Tibial nerve (tissue), 4 donors: ENCODE measurements at regions not wholly inside any gene's neighbourhood (a gene's known extent, or its start where the extent isn't known, plus 50 kb on each side); places are given as distances from the start of the nearest gene placed in this dataset.
A peak's percentile ranks its signal among the peaks of the same experiment; 100 is the strongest.

ENCODE experiments used
- DNase-seq, 2 donors: peaks; one replicate each; pipeline ENCODE4 v3.0.0-alpha.2; 2019; ENCODE audit warnings: low spot score in 2 of 2
- H3K27ac ChIP-seq, 4 donors: fragments of 200-600 bp; sonication (generic) in 3 of 4; one replicate each; pipeline ENCODE4 v1.5.1; 2017 to 2019; ENCODE audit warnings: mild to moderate bottlenecking in 1 of 4
- H3K27me3 ChIP-seq, 2 donors: fragments of 200-600 bp; sonication (generic) in 1 of 2; one replicate each; pipeline versions ENCODE4 v1.5.1 to v1.6.0; 2017 to 2019
- H3K36me3 ChIP-seq, 3 donors: fragments of 200-600 bp; sonication (generic); one replicate each; pipeline ENCODE4 v1.5.1; 2018 to 2019
- H3K4me1 ChIP-seq, 4 donors: fragments of 200-600 bp; sonication (generic) in 3 of 4; one replicate each; pipeline ENCODE4 v1.5.1; 2017 to 2019
- H3K4me3 ChIP-seq, 4 donors: fragments of 200-600 bp; sonication (generic) in 3 of 4; one replicate each; pipeline ENCODE4 v1.5.1; 2017 to 2019; ENCODE audit warnings: mild to moderate bottlenecking in 1 of 4, moderate library complexity in 1 of 4
- H3K9me3 ChIP-seq, 4 donors: fragments of 200-600 bp; sonication (generic) in 3 of 4; one replicate each; pipeline ENCODE4 v1.5.1; 2017 to 2019
- EP300 ChIP-seq, 2 donors: sonication (generic); formaldehyde crosslinking; IDR thresholded peaks; one replicate each; pipeline ENCODE4 v1.6.1; 2017; ENCODE audit warnings: antibody characterized with exemption in 2 of 2, mild to moderate bottlenecking in 1 of 2
- POLR2A ChIP-seq, 2 donors: fragments of 450-650 bp; IDR thresholded peaks; one replicate each; pipeline ENCODE4 v1.6.1; 2017; ENCODE audit warnings: antibody characterized with exemption in 2 of 2, mild to moderate bottlenecking in 2 of 2, moderate library complexity in 2 of 2
- WGBS, 2 donors: methylation state at CpG; one replicate each; pipeline ENCODE4 v1.1.5; 2018; 5-methylcytosine and 5-hydroxymethylcytosine counted together
- TF ChIP-seq, protein P1 (sequence below), 5 experiments: fragments of 200-600 bp in 3 of 5; fragments of 450-650 bp in 2 of 5; sonication (generic) in 3 of 5; IDR thresholded peaks; one replicate each; pipeline ENCODE4 v1.5.1; 2016 to 2019; ENCODE audit warnings: antibody characterized with exemption in 5 of 5, mild to moderate bottlenecking in 3 of 5, moderate library complexity in 2 of 5

DNA sequence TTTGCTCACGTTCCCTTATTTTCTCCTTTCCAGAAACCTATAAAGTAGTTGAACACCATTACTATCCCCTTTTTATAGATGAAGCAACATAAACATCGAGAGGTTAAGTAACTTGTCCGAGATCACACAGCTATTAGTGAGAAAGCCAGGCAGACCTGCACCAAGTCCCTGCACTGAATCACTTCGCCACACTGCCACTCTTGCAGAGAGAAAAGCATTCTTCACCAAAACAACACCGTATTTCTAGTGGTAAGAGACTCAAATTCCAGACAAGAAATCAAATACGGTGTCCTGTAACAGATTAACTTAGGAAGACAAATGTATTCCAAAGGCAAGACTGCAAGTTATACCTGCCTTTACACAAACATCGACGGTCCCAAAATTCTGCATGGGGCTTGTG lies 82.0 kb upstream of the DMRT1 start:
- Histone ChIP-seq H3K27ac (no peak overlapping the region), H3K4me1 (peaks cover 0 to 7% (median 0%) of the 10 kb centered on the region in 4 donors), H3K27me3 (no peaks in the 10 kb centered on the region), H3K36me3 (no peaks in the 10 kb centered on the region), H3K4me3 (no peak overlapping the region), H3K9me3 (no peaks in the 10 kb centered on the region)
- no peak for DNase-seq
- TF ChIP-seq, protein P1, sequence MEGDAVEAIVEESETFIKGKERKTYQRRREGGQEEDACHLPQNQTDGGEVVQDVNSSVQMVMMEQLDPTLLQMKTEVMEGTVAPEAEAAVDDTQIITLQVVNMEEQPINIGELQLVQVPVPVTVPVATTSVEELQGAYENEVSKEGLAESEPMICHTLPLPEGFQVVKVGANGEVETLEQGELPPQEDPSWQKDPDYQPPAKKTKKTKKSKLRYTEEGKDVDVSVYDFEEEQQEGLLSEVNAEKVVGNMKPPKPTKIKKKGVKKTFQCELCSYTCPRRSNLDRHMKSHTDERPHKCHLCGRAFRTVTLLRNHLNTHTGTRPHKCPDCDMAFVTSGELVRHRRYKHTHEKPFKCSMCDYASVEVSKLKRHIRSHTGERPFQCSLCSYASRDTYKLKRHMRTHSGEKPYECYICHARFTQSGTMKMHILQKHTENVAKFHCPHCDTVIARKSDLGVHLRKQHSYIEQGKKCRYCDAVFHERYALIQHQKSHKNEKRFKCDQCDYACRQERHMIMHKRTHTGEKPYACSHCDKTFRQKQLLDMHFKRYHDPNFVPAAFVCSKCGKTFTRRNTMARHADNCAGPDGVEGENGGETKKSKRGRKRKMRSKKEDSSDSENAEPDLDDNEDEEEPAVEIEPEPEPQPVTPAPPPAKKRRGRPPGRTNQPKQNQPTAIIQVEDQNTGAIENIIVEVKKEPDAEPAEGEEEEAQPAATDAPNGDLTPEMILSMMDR (IDR thresholded peaks at IDR 0.05), result no peak
- TF ChIP-seq EP300 (IDR thresholded peaks at IDR 0.05) (no peak), POLR2A (IDR thresholded peaks at IDR 0.05) (no peak)
- 86 to 91% methylated on average over 8 of the region's 8 CpGs for WGBS, 2 donors

DNA sequence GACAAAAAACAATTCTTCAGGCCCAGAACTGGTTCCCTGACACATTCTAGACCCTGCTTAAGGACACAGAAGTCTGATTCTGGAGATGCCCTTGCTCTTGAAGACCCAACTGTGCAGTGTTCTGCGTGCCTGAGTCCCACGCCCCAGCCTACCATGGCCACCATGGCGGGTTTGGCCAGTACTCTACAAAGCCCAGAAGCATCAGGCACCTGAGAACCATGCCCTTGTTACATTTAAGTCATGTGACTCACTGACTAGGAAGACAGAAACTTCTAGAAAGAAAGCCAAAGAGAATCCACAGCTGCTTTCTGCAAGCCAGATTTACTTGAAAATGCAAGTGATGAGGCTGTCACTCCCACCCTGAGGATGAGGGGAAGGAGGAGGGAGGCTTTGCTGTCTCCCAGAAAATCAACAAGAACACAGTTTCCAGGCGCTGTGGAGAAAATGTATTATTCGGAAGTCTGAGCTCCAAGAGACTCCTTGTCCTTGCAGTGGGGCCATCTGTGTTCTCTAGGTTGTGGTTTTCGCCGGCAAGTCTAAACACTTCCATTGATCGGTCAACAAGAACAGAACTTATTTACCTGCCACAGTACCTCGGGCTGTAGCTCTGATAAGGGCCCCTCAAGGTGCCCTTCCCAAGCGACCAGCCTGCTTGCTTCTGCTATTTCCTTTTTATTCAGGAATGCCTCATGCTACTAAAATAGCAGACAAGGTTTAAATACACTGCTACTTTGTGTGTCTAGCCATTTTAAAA lies 81.3 kb upstream of the DMRT1 start:
- WGBS, 2 donors, result 90 to 95% methylated on average over 9 of the region's 10 CpGs
- H3K4me3 ChIP-seq, result no peak overlapping the region
- H3K4me1 ChIP-seq, result peaks cover 0 to 7% (median 0%) of the 10 kb centered on the region in 4 donors
- no peaks in the 10 kb centered on the region for H3K27me3 ChIP-seq
- DNase-seq, result no peak
- H3K36me3 ChIP-seq, result no peaks in the 10 kb centered on the region
- TF ChIP-seq EP300 (IDR thresholded peaks at IDR 0.05) (no peak), POLR2A (IDR thresholded peaks at IDR 0.05) (no peak)
- TF ChIP-seq, protein P1 (IDR thresholded peaks at IDR 0.05), result no peak
- no peak overlapping the region for H3K27ac ChIP-seq
- no peaks in the 10 kb centered on the region for H3K9me3 ChIP-seq

GRCh38 chr9:761176-761792 lies 80.2 kb upstream of the DMRT1 start:
- no peaks in the 10 kb centered on the region for H3K27me3 ChIP-seq
- WGBS, 2 donors, result 44 to 54% methylated on average over 7 of the region's 7 CpGs
- H3K4me1 ChIP-seq, result peaks cover 0 to 7% (median 0%) of the 10 kb centered on the region in 4 donors
- H3K36me3 ChIP-seq, result no peaks in the 10 kb centered on the region
- H3K4me3 ChIP-seq, result no peak overlapping the region
- no peak for DNase-seq
- no peak for TF ChIP-seq POLR2A (IDR thresholded peaks at IDR 0.05)
- peak in 1 of 2 donors; percentile 47 for TF ChIP-seq EP300 (IDR thresholded peaks at IDR 0.05)
- H3K9me3 ChIP-seq, result no peaks in the 10 kb centered on the region
- H3K27ac ChIP-seq, result no peak overlapping the region

DNA sequence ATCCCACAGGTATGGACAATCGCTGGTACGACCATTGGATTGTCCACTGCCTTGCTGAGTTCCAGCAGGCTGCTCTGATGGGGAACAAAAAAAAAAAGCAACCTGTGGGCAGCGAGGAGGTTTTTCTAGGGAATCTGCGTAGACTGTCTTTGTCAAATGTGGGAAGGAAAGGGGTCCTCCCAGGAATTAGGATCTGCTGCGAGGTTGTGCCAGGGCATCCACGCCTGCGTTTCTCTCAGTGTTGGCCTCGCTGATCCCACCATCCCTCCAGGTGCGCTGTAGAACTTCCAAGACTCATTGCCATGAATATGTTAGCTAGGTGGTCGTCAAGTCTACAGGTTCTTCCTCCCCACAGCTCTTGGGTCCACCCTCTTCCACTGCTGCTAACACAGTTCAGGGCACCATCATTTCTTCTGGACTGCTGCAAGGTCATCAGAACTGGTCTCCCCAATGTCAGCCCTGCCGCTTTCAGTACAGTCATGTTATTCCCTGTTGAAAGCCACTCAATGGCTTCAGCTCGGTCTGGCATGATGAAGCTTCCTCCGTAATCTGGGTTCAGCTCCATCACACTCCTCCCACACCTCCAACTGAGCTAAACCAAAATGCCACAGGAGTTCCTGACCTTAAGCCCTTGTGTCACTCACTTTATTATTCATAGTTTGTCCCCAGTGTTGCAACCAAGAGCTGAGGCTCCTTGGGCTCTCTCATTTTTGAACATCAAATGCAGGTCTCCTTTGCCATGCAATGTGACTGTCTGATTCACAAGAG lies 79.5 kb upstream of the DMRT1 start:
- DNase-seq, result no peak
- 91 to 92% methylated on average over 13 of the region's 13 CpGs for WGBS, 2 donors
- no peaks in the 10 kb centered on the region for H3K9me3 ChIP-seq
- TF ChIP-seq, protein P1 (IDR thresholded peaks at IDR 0.05), result no peak
- no peak for TF ChIP-seq EP300 (IDR thresholded peaks at IDR 0.05)
- TF ChIP-seq POLR2A (IDR thresholded peaks at IDR 0.05), result no peak
- H3K4me1 ChIP-seq, result peaks cover 0 to 7% (median 0%) of the 10 kb centered on the region in 4 donors
- no peak overlapping the region for H3K27ac ChIP-seq
- H3K36me3 ChIP-seq, result no peaks in the 10 kb centered on the region
- H3K4me3 ChIP-seq, result no peak overlapping the region
- no peaks in the 10 kb centered on the region for H3K27me3 ChIP-seq

DNA sequence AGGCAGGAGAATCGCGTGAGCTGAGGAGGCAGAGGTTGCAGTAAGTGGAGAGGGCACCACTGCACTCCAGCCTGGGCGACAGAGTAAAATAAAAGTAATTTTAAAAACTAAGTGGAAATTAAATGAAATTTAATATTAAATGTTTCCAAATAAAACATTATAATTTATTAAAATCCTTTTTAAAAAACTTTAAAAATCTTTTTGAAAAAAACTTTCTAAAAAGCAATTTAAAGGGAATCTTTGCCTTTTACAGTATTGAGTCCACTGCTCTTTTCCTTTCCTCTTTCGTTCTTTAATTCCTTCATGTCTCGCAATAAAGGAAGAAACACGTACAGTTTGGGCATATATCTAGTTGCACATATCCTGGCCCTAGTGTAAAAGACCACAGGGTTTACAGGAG lies 77.8 kb upstream of the DMRT1 start:
- Histone ChIP-seq H3K9me3 (no peaks in the 10 kb centered on the region), H3K4me1 (peaks cover 0 to 7% (median 0%) of the 10 kb centered on the region in 4 donors), H3K27me3 (no peaks in the 10 kb centered on the region), H3K4me3 (peak overlapping the region in 1 of 4 donors; percentile 11), H3K27ac (no peak overlapping the region), H3K36me3 (no peaks in the 10 kb centered on the region)
- 70 to 74% methylated on average over 6 of the region's 6 CpGs for WGBS, 2 donors
- TF ChIP-seq EP300 (IDR thresholded peaks at IDR 0.05) (no peak), POLR2A (IDR thresholded peaks at IDR 0.05) (no peak)
- TF ChIP-seq, protein P1 (IDR thresholded peaks at IDR 0.05), result no peak
- no peak for DNase-seq
